ENCODE measurements at regions not wholly inside any gene's neighbourhood (a gene's known extent, or its start where the extent isn't known, plus 50 kb on each side); places are given as distances from the start of the nearest gene placed in this dataset.

- peak in 1 of 3 donors; percentile 48 for TF ChIP-seq POLR2AphosphoS5 (IDR thresholded peaks at IDR 0.05)
- no peak for TF ChIP-seq EP300 (IDR thresholded peaks at IDR 0.05)
- H3K4me3 ChIP-seq: no peak overlapping the region
- WGBS: 20% methylated on average over 8 of the region's 8 CpGs
- no peaks in the 10 kb centered on the region for H3K27me3 ChIP-seq
- H3K36me3 ChIP-seq: no peaks in the 10 kb centered on the region
- H3K9me3 ChIP-seq: no peaks in the 10 kb centered on the region
- peaks cover 75% of the 10 kb centered on the region for H3K4me1 ChIP-seq
- peak overlapping the region; percentile 58 for H3K27ac ChIP-seq
- DNase-seq (ENCODE audit: low spot score in 2 of 2): no peak
Measured at GRCh38 chr6:144349690-144350527, 64.8 kb downstream of the UTRN start.

GRCh38 chr6:144350528-144350880 lies 65.4 kb downstream of the UTRN start:
- H3K36me3 ChIP-seq: no peaks in the 10 kb centered on the region
- H3K4me1 ChIP-seq: peaks cover 69% of the 10 kb centered on the region
- H3K27ac ChIP-seq: peak overlapping the region; percentile 58
- no peaks in the 10 kb centered on the region for H3K27me3 ChIP-seq
- H3K4me3 ChIP-seq: no peak overlapping the region
- TF ChIP-seq POLR2AphosphoS5 (IDR thresholded peaks at IDR 0.05) (no peak), CTCF (IDR thresholded peaks at IDR 0.05) (no peak), EP300 (IDR thresholded peaks at IDR 0.05) (no peak), POLR2A (IDR thresholded peaks at IDR 0.05) (no peak)
- no peak for DNase-seq (ENCODE audit: low spot score in 2 of 2)
- no peaks in the 10 kb centered on the region for H3K9me3 ChIP-seq
- WGBS: 30% methylated on average over 2 of the region's 2 CpGs

- Histone ChIP-seq H3K4me3 (no peak overlapping the region), H3K36me3 (no peaks in the 10 kb centered on the region), H3K27me3 (no peaks in the 10 kb centered on the region), H3K4me1 (peaks cover 65% of the 10 kb centered on the region), H3K27ac (peak overlapping the region; percentile 61), H3K9me3 (no peaks in the 10 kb centered on the region)
- no peak for TF ChIP-seq POLR2A (IDR thresholded peaks at IDR 0.05)
- no peak for TF ChIP-seq CTCF (IDR thresholded peaks at IDR 0.05)
- no peak for TF ChIP-seq POLR2AphosphoS5 (IDR thresholded peaks at IDR 0.05)
- no peak for TF ChIP-seq EP300 (IDR thresholded peaks at IDR 0.05)
- 39% methylated on average over 8 of the region's 8 CpGs for WGBS
- no peak for DNase-seq (ENCODE audit: low spot score in 2 of 2)
Measured at GRCh38 chr6:144351379-144352127, 66.4 kb downstream of the UTRN start.

GRCh38 chr6:144352331-144352730 lies 67.2 kb downstream of the UTRN start:
- H3K4me3 ChIP-seq: no peak overlapping the region
- DNase-seq (ENCODE audit: low spot score in 2 of 2): no peak
- H3K4me1 ChIP-seq: peaks cover 57% of the 10 kb centered on the region
- no peak for TF ChIP-seq CTCF (IDR thresholded peaks at IDR 0.05)
- no peak for TF ChIP-seq POLR2AphosphoS5 (IDR thresholded peaks at IDR 0.05)
- no peak for TF ChIP-seq EP300 (IDR thresholded peaks at IDR 0.05)
- TF ChIP-seq POLR2A (IDR thresholded peaks at IDR 0.05): no peak
- no peaks in the 10 kb centered on the region for H3K36me3 ChIP-seq
- peak overlapping the region; percentile 61 for H3K27ac ChIP-seq
- 79% methylated on average over 2 of the region's 2 CpGs for WGBS
- no peaks in the 10 kb centered on the region for H3K27me3 ChIP-seq
- H3K9me3 ChIP-seq: no peaks in the 10 kb centered on the region

DNA sequence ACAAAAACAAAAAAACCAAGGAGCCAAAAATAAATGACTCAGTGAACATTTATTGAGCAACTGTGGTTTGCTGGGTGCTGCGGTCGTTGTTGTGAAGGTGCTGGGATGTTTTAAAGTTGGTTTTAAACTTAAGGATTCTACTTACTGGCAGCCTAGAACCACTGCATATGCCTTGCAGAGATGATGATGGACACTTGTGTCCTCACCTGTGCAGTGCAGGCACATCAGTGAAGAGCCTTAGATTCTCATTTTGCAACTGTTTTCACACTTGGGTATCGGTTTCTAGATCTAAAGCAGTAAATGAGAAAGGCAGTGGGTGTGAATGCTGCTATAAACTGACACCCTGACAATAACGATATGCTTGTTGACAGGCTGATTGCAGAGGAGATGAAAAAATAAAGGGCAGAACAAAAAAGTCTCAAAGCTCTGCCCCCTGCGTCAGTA lies 68.8 kb downstream of the UTRN start:
- H3K36me3 ChIP-seq: no peaks in the 10 kb centered on the region
- no peak for TF ChIP-seq POLR2AphosphoS5 (IDR thresholded peaks at IDR 0.05)
- TF ChIP-seq EP300 (IDR thresholded peaks at IDR 0.05): no peak
- no peak for TF ChIP-seq POLR2A (IDR thresholded peaks at IDR 0.05)
- no peak for TF ChIP-seq CTCF (IDR thresholded peaks at IDR 0.05)
- H3K4me1 ChIP-seq: peaks cover 53% of the 10 kb centered on the region
- H3K27me3 ChIP-seq: no peaks in the 10 kb centered on the region
- DNase-seq (ENCODE audit: low spot score in 2 of 2): no peak
- no peak overlapping the region for H3K4me3 ChIP-seq
- no peaks in the 10 kb centered on the region for H3K9me3 ChIP-seq
- H3K27ac ChIP-seq: no peak overlapping the region
- 77% methylated on average over 5 of the region's 5 CpGs for WGBS

All from suprapubic skin (tissue), 4 donors.